ENCODE measurements at regions not wholly inside any gene's neighbourhood (a gene's known extent, or its start where the extent isn't known, plus 50 kb on each side); places are given as distances from the start of the nearest gene placed in this dataset.

- ChIA-PET CTCF (interaction anchor here (0.9 kb wide), 1 partner anchor 98 kb away, joined by 5 read pairs; no protein-coding TSS in a partner anchor), POLR2A (interaction anchor here (0.5 kb wide), 1 partner anchor 942 kb away, joined by 7 read pairs; no protein-coding TSS in a partner anchor)
- DNase-seq (ENCODE audit: low read depth, low spot score) = no peak
- BruUV-seq (replicated peaks) = no TSS peak
- TF ChIP-seq CTCF (IDR thresholded peaks at IDR 0.05) = no peak
- TF ChIP-seq TCF7L2 (IDR thresholded peaks at IDR 0.05; ENCODE audit: low read depth, low read length) = no peak
- TF ChIP-seq REST (IDR thresholded peaks at IDR 0.05; ENCODE audit: insufficient read depth in 1 of 2, low read depth in 2 of 2, low read length in 1 of 2) = no peak
- TF ChIP-seq SIN3A (IDR thresholded peaks at IDR 0.05; ENCODE audit: borderline replicate concordance, insufficient read depth, low read depth, low read length) = no peak
- no peak for TF ChIP-seq POLR2AphosphoS5 (IDR thresholded peaks at IDR 0.05; ENCODE audit: low read depth, low read length)
- intact Hi-C loops (cut with micrococcal nuclease; ENCODE audit: unreplicated experiment) = no loop called here
- Histone ChIP-seq H3K36me3 (ENCODE audit: control insufficient read depth, insufficient read depth, low read length) (no peaks in the 10 kb centered on the region), H3K27me3 (ENCODE audit: control insufficient read depth, insufficient read depth, low read length) (no peaks in the 10 kb centered on the region), H3K27ac (ENCODE audit: low read length) (no peak overlapping the region), H3K4me3 (ENCODE audit: low read depth in 2 of 2, low read length in 2 of 2) (no peak overlapping the region), H3K4me1 (ENCODE audit: control insufficient read depth, insufficient read depth, low read length) (no peaks in the 10 kb centered on the region), H3K9me3 (ENCODE audit: control insufficient read depth, insufficient read depth, low read depth, low read length) (no peaks in the 10 kb centered on the region)
- peak; percentile 19; the same call in 1 of the 2 replicates for ATAC-seq
- in situ Hi-C loops (cut with HindIII; ENCODE audit: low pct_unique_long_range_greater_than_20kb, low sequenced_read_pairs) = no loop called here
Measured at GRCh38 chr6:37761554-37762271, 57.8 kb upstream of the ZFAND3 start.

- Histone ChIP-seq H3K9me3 (ENCODE audit: control insufficient read depth, insufficient read depth, low read depth, low read length) (no peaks in the 10 kb centered on the region), H3K36me3 (ENCODE audit: control insufficient read depth, insufficient read depth, low read length) (no peaks in the 10 kb centered on the region), H3K27ac (ENCODE audit: low read length) (no peak overlapping the region), H3K27me3 (ENCODE audit: control insufficient read depth, insufficient read depth, low read length) (no peaks in the 10 kb centered on the region), H3K4me3 (ENCODE audit: low read depth in 2 of 2, low read length in 2 of 2) (no peak overlapping the region), H3K4me1 (ENCODE audit: control insufficient read depth, insufficient read depth, low read length) (no peaks in the 10 kb centered on the region)
- DNase-seq (ENCODE audit: low read depth, low spot score) = no peak
- no TSS peak for BruUV-seq (replicated peaks)
- intact Hi-C loops (cut with micrococcal nuclease; ENCODE audit: unreplicated experiment) = no loop called here
- ChIA-PET CTCF (interaction anchor here (0.6 kb wide), 1 partner anchor 973 kb away, joined by 3 read pairs; no protein-coding TSS in a partner anchor), POLR2A (interaction anchor here (0.6 kb wide), 1 partner anchor 322 kb away, joined by 8 read pairs; no protein-coding TSS in a partner anchor)
- in situ Hi-C loops (cut with HindIII; ENCODE audit: low pct_unique_long_range_greater_than_20kb, low sequenced_read_pairs) = no loop called here
- no peak for TF ChIP-seq TCF7L2 (IDR thresholded peaks at IDR 0.05; ENCODE audit: low read depth, low read length)
- no peak for TF ChIP-seq POLR2AphosphoS5 (IDR thresholded peaks at IDR 0.05; ENCODE audit: low read depth, low read length)
- TF ChIP-seq SIN3A (IDR thresholded peaks at IDR 0.05; ENCODE audit: borderline replicate concordance, insufficient read depth, low read depth, low read length) = no peak
- TF ChIP-seq REST (IDR thresholded peaks at IDR 0.05; ENCODE audit: insufficient read depth in 1 of 2, low read depth in 2 of 2, low read length in 1 of 2) = no peak
- TF ChIP-seq CTCF (IDR thresholded peaks at IDR 0.05) = no peak
- ATAC-seq = no peak
Measured at GRCh38 chr6:37759221-37760144, 60.0 kb upstream of the ZFAND3 start.
